ENCODE measurements at regions not wholly inside any gene's neighbourhood (a gene's known extent, or its start where the extent isn't known, plus 50 kb on each side); places are given as distances from the start of the nearest gene placed in this dataset.
"Not testable (repeated sequence)": the region's sequence is repeated elsewhere in the genome, so short reads cannot be mapped to it uniquely, and the experiment has no call there.

GRCh38 chrX:1836683-1837082 lies 221.8 kb downstream of the ASMT start:
- POLR2A ChIA-PET: no interaction called here
- ATAC-seq (ENCODE audit: low read depth): no peak
- Histone ChIP-seq H3K4me1 (ENCODE audit: control insufficient read depth in 2 of 2, insufficient read depth in 2 of 2, low read length in 2 of 2) (no peaks in the 10 kb centered on the region), H3K9ac (ENCODE audit: low read length) (no peak overlapping the region), H3K9me3 (ENCODE audit: control extremely low read depth in 1 of 3, control insufficient read depth in 2 of 3, insufficient read depth in 1 of 3, low read length in 2 of 3) (peaks cover 0 to 24% (median 3%) of the 10 kb centered on the region in 3 donors), H3K36me3 (replicated peaks in 1 of 2; ENCODE audit: control extremely low read depth in 1 of 2, control insufficient read depth in 1 of 2, extremely low read depth in 1 of 2, insufficient read depth in 2 of 2, low read length in 1 of 2) (no peaks in the 10 kb centered on the region), H3K27me3 (replicated peaks in 1 of 4; ENCODE audit: control extremely low read depth in 1 of 4, control insufficient read depth in 3 of 4, insufficient read depth in 4 of 4, low read length in 3 of 4) (no peaks in the 10 kb centered on the region), H3K79me2 (ENCODE audit: control insufficient read depth, insufficient read depth, low read length) (no peaks in the 10 kb centered on the region), H2AFZ (ENCODE audit: insufficient read depth, low read depth, low read length, poor library complexity, severe bottlenecking) (no peak overlapping the region), H3K4me3 (ENCODE audit: control extremely low read depth in 1 of 5, extremely low read depth in 1 of 5, insufficient read depth in 1 of 5, low read depth in 2 of 5, low read length in 4 of 5) (no peak overlapping the region), H3K4me2 (replicated peaks; ENCODE audit: low read depth, low read length, poor library complexity, severe bottlenecking) (no peak overlapping the region), H4K20me1 (ENCODE audit: control insufficient read depth, insufficient read depth, low read length, poor library complexity, severe bottlenecking) (no peaks in the 10 kb centered on the region), H3K27ac (ENCODE audit: low read length in 2 of 2) (no peak overlapping the region)
- no peak for TF ChIP-seq EZH2 (IDR thresholded peaks at IDR 0.05; ENCODE audit: borderline replicate concordance, insufficient read depth, low read depth, low read length, poor library complexity, severe bottlenecking)
- TF ChIP-seq, protein P1, sequence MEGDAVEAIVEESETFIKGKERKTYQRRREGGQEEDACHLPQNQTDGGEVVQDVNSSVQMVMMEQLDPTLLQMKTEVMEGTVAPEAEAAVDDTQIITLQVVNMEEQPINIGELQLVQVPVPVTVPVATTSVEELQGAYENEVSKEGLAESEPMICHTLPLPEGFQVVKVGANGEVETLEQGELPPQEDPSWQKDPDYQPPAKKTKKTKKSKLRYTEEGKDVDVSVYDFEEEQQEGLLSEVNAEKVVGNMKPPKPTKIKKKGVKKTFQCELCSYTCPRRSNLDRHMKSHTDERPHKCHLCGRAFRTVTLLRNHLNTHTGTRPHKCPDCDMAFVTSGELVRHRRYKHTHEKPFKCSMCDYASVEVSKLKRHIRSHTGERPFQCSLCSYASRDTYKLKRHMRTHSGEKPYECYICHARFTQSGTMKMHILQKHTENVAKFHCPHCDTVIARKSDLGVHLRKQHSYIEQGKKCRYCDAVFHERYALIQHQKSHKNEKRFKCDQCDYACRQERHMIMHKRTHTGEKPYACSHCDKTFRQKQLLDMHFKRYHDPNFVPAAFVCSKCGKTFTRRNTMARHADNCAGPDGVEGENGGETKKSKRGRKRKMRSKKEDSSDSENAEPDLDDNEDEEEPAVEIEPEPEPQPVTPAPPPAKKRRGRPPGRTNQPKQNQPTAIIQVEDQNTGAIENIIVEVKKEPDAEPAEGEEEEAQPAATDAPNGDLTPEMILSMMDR (IDR thresholded peaks at IDR 0.05): no peak
- intact Hi-C loops (cut with micrococcal nuclease): no loop called here
- 92% methylated on average over 2 of the region's 6 CpGs for WGBS (ENCODE audit: insufficient coverage)
- peaks cover 7% of the 10 kb centered on the region for H3K9me3 Mint-ChIP-seq (ENCODE audit: insufficient read depth)
- CTCF ChIA-PET: no interaction called here
- H3K4me3 Mint-ChIP-seq: no peak overlapping the region
- DNase-seq: no peak
- H3K27me3 Mint-ChIP-seq: peaks cover 3% of the 10 kb centered on the region
- no peak overlapping the region for H3K27ac Mint-ChIP-seq
- no peaks in the 10 kb centered on the region for H3K4me1 Mint-ChIP-seq

DNA sequence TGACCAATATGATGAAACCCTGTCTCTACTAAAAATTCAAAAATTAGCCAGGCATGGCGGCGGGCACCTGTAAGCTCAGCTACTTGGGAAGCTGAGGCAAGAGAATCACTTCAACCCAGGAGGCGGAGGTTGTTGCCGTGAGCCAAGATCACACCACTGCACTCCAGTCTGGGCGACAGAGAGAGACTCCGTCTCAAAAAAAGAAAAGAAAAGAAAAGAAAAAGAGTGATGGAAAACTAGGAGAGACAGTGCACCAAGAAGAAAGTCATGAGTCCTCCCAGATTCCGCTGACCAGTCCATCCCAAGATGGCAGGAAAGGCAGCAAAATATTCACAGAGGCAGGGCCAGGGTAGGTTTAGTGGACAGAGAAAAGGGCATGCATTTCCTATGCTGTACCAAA lies 226.9 kb downstream of the ASMT start:
- no peak overlapping the region for H3K27ac Mint-ChIP-seq
- H3K4me2 ChIP-seq (replicated peaks; ENCODE audit: low read depth, low read length, poor library complexity, severe bottlenecking): no peak overlapping the region
- CTCF ChIA-PET: no interaction called here
- no peak overlapping the region for H3K4me3 Mint-ChIP-seq
- no peaks in the 10 kb centered on the region for H3K4me1 Mint-ChIP-seq
- TF ChIP-seq, protein P1 (IDR thresholded peaks at IDR 0.05): no peak
- TF ChIP-seq EZH2 (IDR thresholded peaks at IDR 0.05; ENCODE audit: borderline replicate concordance, insufficient read depth, low read depth, low read length, poor library complexity, severe bottlenecking): no peak
- no peaks in the 10 kb centered on the region for H3K27me3 ChIP-seq (replicated peaks in 1 of 4; ENCODE audit: control extremely low read depth in 1 of 4, control insufficient read depth in 3 of 4, insufficient read depth in 4 of 4, low read length in 3 of 4)
- peaks cover 0 to 16% (median 3%) of the 10 kb centered on the region in 3 donors for H3K9me3 ChIP-seq (ENCODE audit: control extremely low read depth in 1 of 3, control insufficient read depth in 2 of 3, insufficient read depth in 1 of 3, low read length in 2 of 3)
- H2AFZ ChIP-seq (ENCODE audit: insufficient read depth, low read depth, low read length, poor library complexity, severe bottlenecking): no peak overlapping the region
- H3K27ac ChIP-seq (ENCODE audit: low read length in 2 of 2): no peak overlapping the region
- ATAC-seq (ENCODE audit: low read depth) (no peak), DNase-seq (no peak)
- POLR2A ChIA-PET: no interaction called here
- peaks cover 3% of the 10 kb centered on the region for H3K9me3 Mint-ChIP-seq (ENCODE audit: insufficient read depth)
- intact Hi-C loops (cut with micrococcal nuclease): no loop called here
- no peak overlapping the region for H3K9ac ChIP-seq (ENCODE audit: low read length)
- H3K4me1 ChIP-seq (ENCODE audit: control insufficient read depth in 2 of 2, insufficient read depth in 2 of 2, low read length in 2 of 2): no peaks in the 10 kb centered on the region
- H3K4me3 ChIP-seq (ENCODE audit: control extremely low read depth in 1 of 5, extremely low read depth in 1 of 5, insufficient read depth in 1 of 5, low read depth in 2 of 5, low read length in 4 of 5): no peak overlapping the region
- H3K27me3 Mint-ChIP-seq: no peaks in the 10 kb centered on the region
- H3K79me2 ChIP-seq (ENCODE audit: control insufficient read depth, insufficient read depth, low read length): no peaks in the 10 kb centered on the region
- 93% methylated on average over 7 of the region's 7 CpGs for WGBS (ENCODE audit: insufficient coverage)
- no peaks in the 10 kb centered on the region for H3K36me3 ChIP-seq (replicated peaks in 1 of 2; ENCODE audit: control extremely low read depth in 1 of 2, control insufficient read depth in 1 of 2, extremely low read depth in 1 of 2, insufficient read depth in 2 of 2, low read length in 1 of 2)
- no peaks in the 10 kb centered on the region for H4K20me1 ChIP-seq (ENCODE audit: control insufficient read depth, insufficient read depth, low read length, poor library complexity, severe bottlenecking)

DNA sequence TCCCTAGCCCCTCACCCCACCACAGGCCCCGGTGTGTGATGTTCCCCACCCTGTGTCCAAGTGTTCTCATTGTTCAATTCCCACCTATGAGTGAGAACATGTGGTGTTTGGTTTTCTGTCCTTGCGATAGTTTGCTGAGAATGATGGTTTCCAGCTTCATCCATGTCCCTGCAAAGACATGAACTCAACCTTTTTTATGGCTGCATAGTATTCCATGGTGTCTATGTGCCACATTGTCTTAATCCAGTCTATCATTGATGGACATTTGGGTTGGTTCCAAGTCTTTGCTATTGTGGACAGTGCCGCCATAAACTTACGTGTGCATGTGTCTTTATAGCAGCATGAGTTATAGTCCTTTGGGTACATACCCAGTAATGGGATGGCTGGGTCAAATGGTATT lies 232.1 kb downstream of the ASMT start:
- H3K4me2 ChIP-seq (replicated peaks; ENCODE audit: low read depth, low read length, poor library complexity, severe bottlenecking); H3K4me1 Mint-ChIP-seq; intact Hi-C loops (cut with micrococcal nuclease); H4K20me1 ChIP-seq (ENCODE audit: control insufficient read depth, insufficient read depth, low read length, poor library complexity, severe bottlenecking); H3K79me2 ChIP-seq (ENCODE audit: control insufficient read depth, insufficient read depth, low read length); H3K4me3 Mint-ChIP-seq; H3K4me1 ChIP-seq (ENCODE audit: control insufficient read depth in 2 of 2, insufficient read depth in 2 of 2, low read length in 2 of 2); H3K27ac ChIP-seq (ENCODE audit: low read length in 2 of 2); CTCF ChIA-PET; H3K27me3 Mint-ChIP-seq; POLR2A ChIA-PET; ATAC-seq (ENCODE audit: low read depth); DNase-seq; H3K9ac ChIP-seq (ENCODE audit: low read length); H3K9me3 Mint-ChIP-seq (ENCODE audit: insufficient read depth); H3K4me3 ChIP-seq (ENCODE audit: control extremely low read depth in 1 of 5, extremely low read depth in 1 of 5, insufficient read depth in 1 of 5, low read depth in 2 of 5, low read length in 4 of 5); H3K27ac Mint-ChIP-seq; H3K36me3 ChIP-seq (replicated peaks in 1 of 2; ENCODE audit: control extremely low read depth in 1 of 2, control insufficient read depth in 1 of 2, extremely low read depth in 1 of 2, insufficient read depth in 2 of 2, low read length in 1 of 2); H3K9me3 ChIP-seq (ENCODE audit: control extremely low read depth in 1 of 3, control insufficient read depth in 2 of 3, insufficient read depth in 1 of 3, low read length in 2 of 3); H2AFZ ChIP-seq (ENCODE audit: insufficient read depth, low read depth, low read length, poor library complexity, severe bottlenecking); H3K27me3 ChIP-seq (replicated peaks in 1 of 4; ENCODE audit: control extremely low read depth in 1 of 4, control insufficient read depth in 3 of 4, insufficient read depth in 4 of 4, low read length in 3 of 4): not testable (repeated sequence)
- no CpG with 5 or more reads among the region's 4 CpGs for WGBS (ENCODE audit: insufficient coverage)
